SH-SY5Y (cell line): ENCODE measurements at regions not wholly inside any gene's neighbourhood (a gene's known extent, or its start where the extent isn't known, plus 50 kb on each side); places are given as distances from the start of the nearest gene placed in this dataset.

ENCODE experiments used
- GATA2 ChIP-seq: IDR thresholded peaks from 2 replicates; pipeline ENCODE4 v1.6.1; 2011; ENCODE audit warnings: mild to moderate bottlenecking, low read depth, low read length
- GATA3 ChIP-seq: IDR thresholded peaks from 2 replicates; pipeline ENCODE4 v1.6.1; 2011; ENCODE audit warnings: low read depth, mild to moderate bottlenecking, low read length, moderate library complexity

DNA sequence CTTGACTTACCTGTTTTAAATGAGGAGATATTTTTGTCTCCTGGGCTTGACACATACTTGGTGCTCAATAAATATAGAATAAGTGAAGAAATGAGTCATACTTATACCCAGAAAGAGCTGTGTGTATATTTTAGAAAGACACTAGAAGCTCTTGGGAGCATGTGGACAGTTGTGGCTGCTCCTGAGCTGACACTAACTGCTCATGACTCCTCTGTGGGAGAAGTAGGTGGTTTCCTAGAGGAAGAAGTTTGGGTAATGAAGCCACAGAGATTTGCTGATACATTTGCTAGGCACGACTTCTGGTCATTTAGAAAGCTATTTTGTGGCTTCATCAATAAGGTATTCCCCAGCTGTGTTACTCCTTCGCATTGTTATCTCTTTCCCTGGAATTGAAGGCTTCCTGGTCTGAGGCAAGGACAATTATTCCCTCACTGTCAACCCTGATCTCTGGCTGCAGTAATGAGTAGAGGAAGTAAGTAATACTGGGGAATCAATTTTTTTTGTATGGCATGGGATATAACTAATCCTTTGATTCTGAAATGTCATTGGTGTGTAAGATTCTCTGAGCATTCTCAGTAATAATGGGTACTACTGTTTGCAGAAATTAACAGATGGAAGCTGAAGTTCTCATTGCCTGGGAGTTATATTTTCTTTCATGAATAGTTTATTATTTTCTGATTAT is 79.6 kb upstream of the DCBLD2 start:
- TF ChIP-seq GATA3: no peak

DNA sequence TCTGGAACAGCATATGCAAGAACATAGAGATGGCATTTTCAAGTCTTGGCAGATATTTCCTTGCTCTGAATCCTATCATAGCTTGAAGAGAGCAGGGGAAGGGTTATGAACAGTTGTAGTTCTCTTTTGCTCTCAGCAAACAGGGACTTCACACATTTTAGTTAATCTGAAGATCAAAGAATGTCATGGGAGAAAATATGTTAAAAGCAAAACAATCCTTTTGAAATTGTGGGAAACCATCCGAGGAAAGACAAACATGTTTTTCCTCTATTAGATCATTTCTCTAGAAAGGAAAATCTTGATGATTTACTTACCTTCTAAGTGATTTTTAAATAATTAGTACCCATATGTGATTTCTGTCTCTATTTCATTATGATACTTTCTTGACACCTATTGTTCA is 77.8 kb upstream of the DCBLD2 start:
- TF ChIP-seq GATA3 (no peak), GATA2 (no peak)

DNA sequence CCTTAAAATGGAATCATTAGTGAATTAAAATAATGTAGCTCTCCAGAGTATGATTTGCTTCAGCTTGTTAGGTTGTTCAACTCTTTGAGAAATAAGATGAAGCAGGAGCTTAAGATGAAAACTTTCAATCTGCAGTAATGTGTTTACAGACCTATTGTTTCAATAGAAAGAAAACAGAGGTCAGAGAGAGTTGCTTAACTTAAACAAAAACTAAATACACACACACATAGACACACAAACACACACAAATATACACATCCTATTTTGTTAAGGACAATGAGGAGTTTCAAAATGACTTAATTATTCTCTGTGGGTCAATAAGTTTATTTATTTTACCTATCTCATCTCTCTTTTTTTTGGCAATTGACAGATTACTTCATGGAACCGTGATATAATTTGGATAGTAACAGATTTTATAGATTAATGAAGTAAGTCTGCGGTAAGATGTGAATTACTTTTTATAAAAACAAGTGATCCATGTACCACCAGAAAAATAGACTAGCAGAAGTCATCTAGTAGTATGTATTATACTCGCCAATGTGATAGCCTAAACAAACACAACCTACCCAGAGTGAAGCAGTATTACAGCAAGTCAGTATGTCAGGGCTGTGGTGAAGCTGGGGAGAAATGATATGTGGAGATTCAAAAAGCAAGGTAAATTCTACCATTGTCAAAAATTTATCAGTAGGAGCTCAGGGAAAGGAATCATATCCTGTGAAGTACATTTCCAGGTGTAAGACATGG is 76.7 kb upstream of the DCBLD2 start:
- TF ChIP-seq GATA2 (no peak), GATA3 (no peak)

DNA sequence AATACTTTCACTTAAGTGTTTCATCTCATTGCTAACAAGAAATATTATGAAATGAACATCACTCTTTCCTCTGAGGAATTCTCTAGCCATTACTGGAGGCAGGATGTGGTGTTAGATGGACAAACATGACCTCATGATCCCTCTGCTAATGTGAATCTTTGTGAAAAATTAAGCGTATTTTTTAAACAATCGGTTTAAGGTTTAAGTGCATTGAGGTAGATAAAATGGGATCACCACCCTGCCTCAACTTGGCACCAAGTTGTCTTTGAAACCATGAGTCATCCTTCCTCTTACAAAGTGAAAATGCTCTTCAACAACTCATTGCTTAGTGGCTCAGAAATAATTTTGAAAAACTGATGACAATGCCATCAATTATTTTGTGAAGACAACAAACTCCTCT is 76.0 kb upstream of the DCBLD2 start:
- TF ChIP-seq GATA3 (no peak), GATA2 (no peak)

DNA sequence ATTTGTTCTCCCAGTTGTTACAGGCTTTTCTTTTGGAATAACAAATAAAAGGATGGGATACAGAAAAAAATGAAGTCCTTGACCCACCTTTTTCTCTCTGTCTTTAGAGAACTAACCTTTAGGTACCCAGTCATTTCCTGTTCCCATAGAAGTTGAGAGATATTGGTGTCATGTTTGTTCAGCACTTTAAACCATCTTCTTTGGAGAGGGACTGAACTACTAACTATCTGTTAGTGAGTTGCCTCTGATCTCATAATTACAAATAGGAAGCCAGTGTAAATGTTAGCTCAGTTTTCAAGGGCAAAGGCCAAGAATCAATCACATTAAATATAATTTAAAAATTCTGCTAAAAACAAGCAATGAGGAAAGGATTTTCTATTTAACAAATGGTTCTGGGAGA is 72.9 kb upstream of the DCBLD2 start:
- TF ChIP-seq GATA3 (no peak), GATA2 (no peak)

DNA sequence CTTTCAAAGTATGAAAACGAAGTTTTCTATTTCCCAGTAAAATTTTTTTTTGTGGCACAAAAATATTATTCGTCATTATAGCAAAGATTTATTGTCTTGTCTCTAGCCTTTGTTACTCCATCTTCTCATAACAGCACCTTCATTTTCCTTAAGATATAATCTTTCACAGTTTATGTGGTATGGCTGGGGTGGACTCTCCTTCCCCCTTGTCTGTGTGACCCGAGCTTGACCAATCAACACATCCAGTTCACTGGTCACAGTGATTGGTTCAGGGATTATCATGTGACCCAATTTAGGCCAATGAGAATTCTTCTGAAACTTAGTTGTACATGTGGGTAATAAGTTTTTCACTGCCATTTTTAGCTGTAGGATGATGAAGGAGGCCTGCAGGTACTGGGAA is 71.2 kb upstream of the DCBLD2 start:
- TF ChIP-seq GATA3: no peak
- no peak for TF ChIP-seq GATA2

DNA sequence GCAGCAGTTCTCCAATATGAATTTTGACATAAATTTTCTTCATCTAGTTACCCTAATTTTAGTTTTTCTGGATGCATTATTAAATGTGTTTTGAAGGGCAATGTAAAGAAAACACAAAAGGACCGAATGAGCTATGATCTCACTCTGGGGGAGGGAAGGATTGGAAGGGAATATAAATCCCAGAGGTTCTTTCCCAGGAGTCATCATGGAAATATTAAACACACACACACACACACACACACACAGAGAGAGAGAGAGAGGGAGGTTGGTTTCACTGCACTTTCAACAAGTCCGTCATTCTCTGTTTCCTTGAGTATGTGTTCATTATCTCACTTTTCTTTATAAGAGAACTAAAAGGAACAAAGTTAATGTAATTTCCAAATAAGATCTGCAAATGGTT is 70.7 kb upstream of the DCBLD2 start:
- TF ChIP-seq GATA2 (no peak), GATA3 (no peak)

DNA sequence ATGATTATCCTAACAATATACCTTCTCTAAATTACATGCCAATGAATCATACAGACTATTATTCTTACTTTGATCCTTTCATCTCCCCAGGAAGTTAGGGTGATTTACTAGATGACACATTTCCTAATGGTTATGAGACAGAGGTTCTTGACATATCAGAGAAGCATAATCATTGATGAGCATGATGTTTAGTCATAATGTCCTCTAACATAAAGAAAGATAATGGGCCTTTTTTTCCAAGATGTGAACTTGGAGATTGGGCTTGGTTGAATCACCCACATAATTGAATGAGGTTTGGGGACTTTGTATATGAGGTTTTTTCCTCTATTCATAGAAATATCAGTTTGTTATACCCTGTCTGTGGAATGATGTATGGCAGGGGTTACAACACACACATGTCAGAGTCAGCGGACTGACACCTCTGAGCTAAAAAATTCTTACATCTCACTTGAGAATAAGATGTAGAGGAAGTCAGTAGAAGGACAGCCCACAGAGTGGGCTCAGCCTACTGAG is 69.7 kb upstream of the DCBLD2 start:
- TF ChIP-seq GATA3: no peak
- no peak for TF ChIP-seq GATA2

DNA sequence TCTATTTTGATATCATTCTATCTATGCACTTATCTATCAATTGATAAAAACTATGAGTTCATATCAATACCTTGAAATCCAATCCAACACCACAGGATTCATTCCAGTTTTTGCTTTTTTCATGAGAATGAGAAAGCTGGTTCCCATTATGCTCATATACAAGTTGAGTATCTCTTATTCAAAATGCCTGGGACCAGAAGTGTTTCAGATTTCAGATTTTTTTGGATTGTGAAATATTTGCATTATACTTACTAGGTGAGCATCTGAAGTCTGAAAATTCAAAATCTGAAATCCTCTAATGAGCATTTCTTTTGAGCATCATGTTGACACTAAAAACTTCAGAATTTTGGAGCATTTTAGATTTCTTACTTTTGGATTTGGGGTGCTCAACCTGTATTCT is 67.8 kb upstream of the DCBLD2 start:
- TF ChIP-seq GATA2: no peak
- no peak for TF ChIP-seq GATA3

DNA sequence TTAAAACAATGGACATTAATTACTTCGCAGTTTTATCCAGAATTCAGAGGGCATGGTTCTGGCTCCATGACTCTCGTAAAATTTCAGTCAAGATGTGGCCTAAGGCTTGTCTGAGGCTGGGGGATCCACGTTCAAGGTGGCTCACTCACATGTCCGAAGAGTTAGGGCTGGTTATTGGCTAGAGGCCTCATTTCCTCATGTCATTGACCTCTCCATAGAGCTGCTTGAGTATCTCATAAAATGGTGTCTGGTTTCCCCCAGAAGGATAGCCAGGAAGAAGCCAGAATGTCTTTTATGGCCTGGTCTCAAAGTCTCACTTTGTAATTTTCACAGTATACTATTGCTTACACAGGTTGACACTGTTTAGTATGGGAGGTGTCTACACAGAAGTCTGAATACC is 67.3 kb upstream of the DCBLD2 start:
- TF ChIP-seq GATA2 (no peak), GATA3 (no peak)

DNA sequence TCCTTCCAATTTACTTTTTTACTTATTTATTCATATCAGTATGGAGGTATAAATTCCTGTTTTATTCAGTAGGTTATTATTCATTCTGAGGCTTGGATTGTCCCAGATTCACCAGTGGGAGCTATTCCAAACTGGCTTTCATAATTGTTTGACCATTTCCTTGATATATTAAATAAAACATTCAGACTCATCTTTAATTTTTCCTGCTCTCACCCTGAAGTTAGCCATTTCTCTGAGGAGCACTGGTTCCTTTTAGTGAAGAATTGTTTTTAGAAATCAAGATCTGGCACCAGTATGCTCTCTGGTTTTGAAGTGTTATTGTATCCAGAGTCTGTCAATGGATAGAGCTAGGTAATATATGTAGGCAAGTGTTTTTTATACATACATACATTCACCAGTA is 66.9 kb upstream of the DCBLD2 start:
- TF ChIP-seq GATA3 (no peak), GATA2 (no peak)

DNA sequence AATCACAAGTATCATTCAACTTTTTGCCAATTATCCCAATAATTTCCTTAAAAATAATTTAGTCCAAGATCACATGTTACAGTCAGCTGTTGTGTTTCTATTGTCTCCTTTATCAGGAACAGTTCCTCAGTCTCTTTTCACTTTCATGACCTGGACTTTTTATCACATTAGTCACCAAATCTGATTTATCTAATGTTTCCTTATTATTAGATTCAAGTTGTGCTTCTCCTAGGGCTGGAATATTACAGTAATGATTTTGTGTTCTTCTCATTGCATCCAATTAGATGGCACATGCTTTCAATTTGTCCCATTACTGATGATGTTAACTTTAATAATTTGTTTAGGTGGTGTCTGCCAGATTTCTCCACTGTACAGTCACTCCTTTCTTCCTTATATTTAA is 66.3 kb upstream of the DCBLD2 start:
- TF ChIP-seq GATA3: peak; percentile 31; the same call in 1 of the 2 replicates
- TF ChIP-seq GATA2: no peak

DNA sequence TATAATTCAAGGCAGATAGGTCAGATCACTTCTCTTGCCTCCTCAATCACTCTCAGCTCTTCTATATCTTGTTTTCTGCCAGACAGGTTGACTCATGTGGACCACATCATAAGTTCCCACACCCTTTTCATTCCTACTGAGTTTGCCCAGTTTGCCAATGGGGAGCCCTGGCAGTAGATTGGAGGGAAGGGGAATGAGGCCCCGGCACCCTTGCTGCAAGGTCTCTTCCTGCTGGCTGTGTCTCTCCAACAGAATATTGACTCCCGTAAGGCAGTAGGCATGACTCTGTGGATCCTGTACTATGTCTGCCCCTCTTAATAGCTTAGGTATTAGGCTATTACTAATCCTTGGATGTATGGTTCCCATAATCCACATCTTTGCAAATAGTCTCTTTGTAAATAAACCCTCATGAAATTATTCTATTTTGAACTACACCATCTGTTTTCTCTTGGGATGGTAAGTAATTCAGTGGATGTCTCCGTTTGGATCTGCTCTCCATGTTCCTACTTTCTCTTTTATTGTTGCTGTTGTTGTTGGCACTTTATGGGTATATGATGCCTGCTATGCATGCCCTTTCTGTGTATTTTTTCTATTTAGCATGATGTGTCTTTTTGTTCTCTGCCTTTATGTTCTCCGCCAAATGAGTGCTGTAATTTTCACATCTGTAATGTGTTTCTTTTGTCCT is 65.5 kb upstream of the DCBLD2 start:
- TF ChIP-seq GATA3 (no peak), GATA2 (no peak)

DNA sequence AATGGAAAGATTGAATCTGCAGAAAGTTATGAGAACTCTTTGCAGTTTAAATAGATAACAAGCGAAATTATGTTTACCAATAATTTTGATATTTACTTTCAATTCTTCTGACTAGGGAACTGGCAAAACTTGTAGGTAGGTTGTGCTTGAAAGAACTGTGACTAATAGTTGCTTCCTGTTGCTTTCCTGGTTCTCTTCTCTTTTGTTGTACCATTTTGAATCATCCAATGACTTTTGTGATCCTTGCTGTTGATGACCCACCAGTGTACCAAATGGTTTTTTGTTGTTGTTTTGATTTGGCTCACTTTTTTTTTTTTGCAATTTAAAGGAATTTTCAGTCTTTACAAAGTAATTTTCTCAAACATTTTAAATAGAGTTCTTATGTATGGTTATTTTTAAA is 64.9 kb upstream of the DCBLD2 start:
- TF ChIP-seq GATA2 (no peak), GATA3 (no peak)

DNA sequence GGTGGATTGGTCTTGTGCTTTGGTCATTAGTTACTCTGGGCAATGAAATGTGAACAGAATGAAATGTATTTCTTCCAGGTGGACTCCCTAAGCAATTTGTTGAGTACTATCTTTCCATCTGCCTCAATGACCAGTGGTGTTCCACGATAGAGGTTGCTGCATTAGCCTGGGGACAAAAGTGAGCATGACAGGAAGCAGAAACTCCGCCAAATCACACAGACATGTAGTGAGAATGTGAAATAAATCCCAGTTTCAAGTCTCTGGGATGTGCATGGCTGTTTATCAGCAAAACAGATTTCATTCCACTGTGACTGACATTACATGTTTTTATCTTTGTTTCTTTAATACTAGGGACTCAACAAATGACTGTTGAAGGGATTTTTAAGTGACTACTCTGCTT is 63.3 kb upstream of the DCBLD2 start:
- TF ChIP-seq GATA3: peak; percentile 63
- peak; percentile 71 for TF ChIP-seq GATA2

DNA sequence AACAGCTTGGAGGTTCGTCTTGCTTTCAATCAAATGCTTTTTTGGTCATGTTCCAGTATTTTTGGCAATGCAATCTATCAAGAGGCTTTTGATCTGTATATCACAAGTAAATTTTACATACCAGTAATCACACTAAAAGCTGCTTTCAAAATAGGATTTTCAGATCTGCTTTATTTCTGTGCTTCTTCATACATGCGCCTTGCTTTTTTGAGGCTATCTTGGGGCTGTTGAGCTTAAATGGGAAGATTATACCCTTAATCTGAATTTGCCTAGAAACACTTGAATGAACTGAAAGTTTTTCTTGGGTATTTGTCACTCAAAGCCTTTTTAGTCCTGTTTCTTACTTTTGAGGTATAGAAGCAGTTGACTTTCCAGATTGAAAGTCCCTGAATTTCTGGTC is 62.1 kb upstream of the DCBLD2 start:
- TF ChIP-seq GATA3 (no peak), GATA2 (no peak)
